Testis (tissue), 2 donors: ENCODE measurements at regions not wholly inside any gene's neighbourhood (a gene's known extent, or its start where the extent isn't known, plus 50 kb on each side); places are given as distances from the start of the nearest gene placed in this dataset.

Experiments
- DNase-seq: peaks from one replicate; pipeline ENCODE4 v3.0.0-alpha.2; 2019
- H3K27ac ChIP-seq, 2 donors: fragments of 200-600 bp; sonication (generic); one replicate each; pipeline ENCODE4 v1.5.1; 2019
- H3K27me3 ChIP-seq: fragments of 200-600 bp; sonication (generic); one replicate; pipeline ENCODE4 v1.5.1; 2019
- H3K36me3 ChIP-seq: fragments of 200-600 bp; sonication (generic); one replicate; pipeline ENCODE4 v1.5.1; 2017; ENCODE audit warnings: low read depth; ENCODE audit errors: missing control alignments
- H3K4me1 ChIP-seq: fragments of 200-600 bp; sonication (generic); one replicate; pipeline ENCODE4 v1.5.1; 2019
- H3K4me3 ChIP-seq, 2 donors: fragments of 200-600 bp; sonication (generic); one replicate each; pipeline ENCODE4 v1.5.1; 2017 to 2019
- H3K9me3 ChIP-seq: fragments of 200-600 bp; sonication (generic); one replicate; pipeline ENCODE4 v1.5.1; 2017
- POLR2A ChIP-seq: fragments of 450-650 bp; IDR thresholded peaks from one replicate; pipeline ENCODE4 v1.6.1; 2017; ENCODE audit warnings: antibody characterized with exemption, mild to moderate bottlenecking, moderate library complexity
- WGBS, 2 donors: methylation state at CpG; one replicate each; pipeline ENCODE4 v1.1.5; 2018; 5-methylcytosine and 5-hydroxymethylcytosine counted together
- intact Hi-C: fragments of 100-400 bp; cut with DNase I; formaldehyde crosslinking; loops from one replicate; pipeline ENCODE4 v1.15.1; 2023; ENCODE audit warnings: low total_unique reads
- TF ChIP-seq, protein P1 (sequence below), 3 experiments: fragments of 450-650 bp in 2 of 3; fragments of 200-600 bp in 1 of 3; sonication (generic) in 1 of 3; IDR thresholded peaks; one replicate each; pipeline ENCODE4 v1.5.1; 2016 to 2019; ENCODE audit warnings: antibody characterized with exemption in 3 of 3, mild to moderate bottlenecking in 2 of 3, moderate library complexity in 1 of 3

DNA sequence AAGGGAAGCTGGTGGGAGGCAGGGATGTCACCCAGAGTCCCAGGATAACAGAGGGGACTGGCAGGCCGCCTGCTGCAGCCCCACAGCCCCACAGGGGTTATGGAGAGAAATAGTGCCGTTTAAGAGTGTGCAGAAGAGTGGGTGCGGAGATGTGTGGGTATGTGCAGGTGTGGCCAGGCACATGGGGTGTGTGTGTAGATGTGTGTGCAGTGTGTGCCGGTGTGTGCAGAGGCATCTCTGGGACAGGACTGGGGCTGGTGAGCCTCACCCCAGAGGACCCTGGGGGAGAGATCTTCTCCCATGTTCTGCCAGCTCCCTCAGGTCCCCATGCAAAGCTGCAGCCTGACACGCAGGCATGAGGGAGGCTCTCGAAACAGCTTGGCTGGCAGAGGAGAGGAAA, 157.4 kb downstream of the RBFOX3 start:
- intact Hi-C loops: no loop called here
- no peak overlapping the region for H3K27ac ChIP-seq
- no peaks in the 10 kb centered on the region for H3K4me1 ChIP-seq
- no peak for DNase-seq
- H3K4me3 ChIP-seq: no peak overlapping the region
- no peaks in the 10 kb centered on the region for H3K27me3 ChIP-seq
- no peaks in the 10 kb centered on the region for H3K9me3 ChIP-seq
- no peaks in the 10 kb centered on the region for H3K36me3 ChIP-seq
- WGBS, 2 donors: 69 to 95% methylated on average over 3 to 6 of the region's 6 CpGs
- TF ChIP-seq, protein P1, sequence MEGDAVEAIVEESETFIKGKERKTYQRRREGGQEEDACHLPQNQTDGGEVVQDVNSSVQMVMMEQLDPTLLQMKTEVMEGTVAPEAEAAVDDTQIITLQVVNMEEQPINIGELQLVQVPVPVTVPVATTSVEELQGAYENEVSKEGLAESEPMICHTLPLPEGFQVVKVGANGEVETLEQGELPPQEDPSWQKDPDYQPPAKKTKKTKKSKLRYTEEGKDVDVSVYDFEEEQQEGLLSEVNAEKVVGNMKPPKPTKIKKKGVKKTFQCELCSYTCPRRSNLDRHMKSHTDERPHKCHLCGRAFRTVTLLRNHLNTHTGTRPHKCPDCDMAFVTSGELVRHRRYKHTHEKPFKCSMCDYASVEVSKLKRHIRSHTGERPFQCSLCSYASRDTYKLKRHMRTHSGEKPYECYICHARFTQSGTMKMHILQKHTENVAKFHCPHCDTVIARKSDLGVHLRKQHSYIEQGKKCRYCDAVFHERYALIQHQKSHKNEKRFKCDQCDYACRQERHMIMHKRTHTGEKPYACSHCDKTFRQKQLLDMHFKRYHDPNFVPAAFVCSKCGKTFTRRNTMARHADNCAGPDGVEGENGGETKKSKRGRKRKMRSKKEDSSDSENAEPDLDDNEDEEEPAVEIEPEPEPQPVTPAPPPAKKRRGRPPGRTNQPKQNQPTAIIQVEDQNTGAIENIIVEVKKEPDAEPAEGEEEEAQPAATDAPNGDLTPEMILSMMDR (IDR thresholded peaks at IDR 0.05): no peak

DNA sequence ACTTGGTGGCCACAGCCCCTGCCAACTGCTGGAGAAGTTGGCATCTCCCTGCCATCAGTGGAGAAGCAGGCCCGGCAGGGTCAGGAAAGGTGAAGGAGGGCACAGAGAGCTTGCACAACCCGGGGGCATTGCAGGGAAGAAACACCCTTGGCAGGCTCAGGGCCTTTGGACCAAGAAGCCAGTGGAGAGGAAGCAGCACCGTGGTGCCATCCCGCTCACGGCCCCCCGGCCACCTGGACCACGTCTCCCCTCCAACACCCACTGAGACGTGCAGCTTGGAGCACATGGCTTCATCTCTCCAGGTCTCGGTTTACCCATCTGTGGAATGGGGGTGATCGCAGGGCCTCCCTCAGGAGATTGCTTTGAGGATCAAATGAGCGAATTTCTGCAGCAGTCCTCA, 158.1 kb downstream of the RBFOX3 start:
- Histone ChIP-seq H3K4me3 (no peak overlapping the region), H3K36me3 (no peaks in the 10 kb centered on the region), H3K27me3 (no peaks in the 10 kb centered on the region), H3K4me1 (no peaks in the 10 kb centered on the region), H3K9me3 (no peaks in the 10 kb centered on the region), H3K27ac (no peak overlapping the region)
- 81 to 84% methylated on average over 11 of the region's 11 CpGs for WGBS, 2 donors
- DNase-seq: no peak
- intact Hi-C loops: no loop called here
- TF ChIP-seq POLR2A: no peak
- TF ChIP-seq, protein P1 (IDR thresholded peaks at IDR 0.05): no peak

DNA sequence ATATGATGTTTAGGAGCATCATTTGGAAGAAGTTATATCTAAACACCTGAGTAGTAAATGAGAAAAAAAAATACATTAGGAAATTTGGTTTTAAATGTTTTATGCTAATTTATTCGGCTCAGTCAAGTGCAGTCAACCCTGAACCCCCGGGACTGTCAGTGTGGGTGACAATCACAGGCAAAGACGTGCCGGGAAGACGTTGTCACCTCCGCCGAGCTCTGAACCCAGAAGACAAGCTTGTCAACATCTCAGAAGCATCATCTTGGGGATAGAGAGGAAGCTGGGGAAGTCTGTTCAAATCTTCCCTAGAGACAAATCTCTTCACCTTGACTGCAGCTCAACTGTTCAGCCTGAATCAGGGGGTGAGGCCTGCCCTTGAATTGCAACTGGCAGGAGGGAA, 159.7 kb downstream of the RBFOX3 start:
- intact Hi-C loops: no loop called here
- no peak for TF ChIP-seq POLR2A
- TF ChIP-seq, protein P1 (IDR thresholded peaks at IDR 0.05): no peak
- Histone ChIP-seq H3K36me3 (no peaks in the 10 kb centered on the region), H3K27me3 (no peaks in the 10 kb centered on the region), H3K4me3 (no peak overlapping the region), H3K4me1 (no peaks in the 10 kb centered on the region), H3K27ac (no peak overlapping the region), H3K9me3 (no peaks in the 10 kb centered on the region)
- WGBS, 2 donors: 83 to 90% methylated on average over 7 of the region's 7 CpGs
- no peak for DNase-seq

DNA sequence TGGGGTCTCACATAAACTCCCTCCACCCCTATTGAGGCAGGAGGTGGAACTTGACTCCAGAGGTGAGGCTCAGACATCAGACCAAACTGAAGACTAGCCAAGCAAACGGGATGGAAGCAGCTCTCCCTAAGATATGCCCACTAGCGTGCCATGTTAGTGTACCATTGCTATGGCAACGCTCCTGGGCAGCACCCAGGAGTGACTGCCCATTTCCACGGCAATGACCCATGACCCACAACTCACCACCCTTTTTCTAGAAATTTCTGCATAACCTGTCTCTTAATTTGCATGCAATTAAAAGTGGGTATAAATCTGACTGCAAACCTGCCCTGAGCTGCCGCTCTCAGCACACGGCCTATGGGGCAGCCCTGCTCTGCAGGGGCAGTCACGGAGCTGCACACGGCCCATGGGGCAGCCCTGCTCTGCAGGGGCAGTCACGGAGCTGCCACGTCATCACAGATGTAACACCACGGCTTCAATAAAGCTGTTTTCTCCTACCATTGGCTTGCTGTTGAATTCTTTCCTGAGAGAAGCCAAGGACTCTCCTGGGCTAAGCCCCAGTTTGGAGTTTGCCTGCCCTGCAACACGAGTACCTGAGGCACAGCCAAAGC, 164.3 kb downstream of the RBFOX3 start:
- 81 to 89% methylated on average over 8 to 12 of the region's 12 CpGs for WGBS, 2 donors
- Histone ChIP-seq H3K9me3 (no peaks in the 10 kb centered on the region), H3K36me3 (no peaks in the 10 kb centered on the region), H3K27me3 (no peaks in the 10 kb centered on the region), H3K27ac (no peak overlapping the region), H3K4me1 (no peaks in the 10 kb centered on the region), H3K4me3 (no peak overlapping the region)
- TF ChIP-seq, protein P1 (IDR thresholded peaks at IDR 0.05): no peak
- TF ChIP-seq POLR2A: no peak
- DNase-seq: no peak
- intact Hi-C loops: no loop called here

DNA sequence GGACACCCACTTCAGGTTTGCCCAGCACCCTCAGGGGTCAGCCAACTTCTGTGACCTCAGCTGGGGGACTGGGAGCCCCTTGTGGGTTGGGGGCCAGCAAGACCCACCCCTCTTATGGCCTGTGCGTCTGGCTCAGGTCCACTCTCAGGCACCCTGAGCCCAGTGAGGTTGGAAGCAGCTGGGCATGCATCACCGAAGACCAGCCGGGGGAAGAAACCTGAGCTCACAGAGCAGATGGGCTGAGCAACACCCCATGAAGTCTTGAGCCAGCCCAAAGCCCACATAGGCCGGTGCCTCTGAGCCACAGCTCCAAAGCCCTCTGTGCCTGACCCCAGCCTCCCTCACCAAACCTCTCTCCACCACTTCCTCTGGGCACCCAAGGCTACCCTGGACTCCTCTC, 166.7 kb downstream of the RBFOX3 start:
- TF ChIP-seq, protein P1 (IDR thresholded peaks at IDR 0.05): no peak
- TF ChIP-seq POLR2A: no peak
- WGBS, 2 donors: 77 to 100% methylated on average over 1 to 4 of the region's 4 CpGs
- intact Hi-C loops: no loop called here
- no peaks in the 10 kb centered on the region for H3K9me3 ChIP-seq
- H3K27me3 ChIP-seq: no peaks in the 10 kb centered on the region
- H3K27ac ChIP-seq: no peak overlapping the region
- H3K4me3 ChIP-seq: no peak overlapping the region
- H3K36me3 ChIP-seq: no peaks in the 10 kb centered on the region
- H3K4me1 ChIP-seq: no peaks in the 10 kb centered on the region
- no peak for DNase-seq
